HepG2 (cell line): ENCODE measurements at regions not wholly inside any gene's neighbourhood (a gene's known extent, or its start where the extent isn't known, plus 50 kb on each side); places are given as distances from the start of the nearest gene placed in this dataset.
"Not testable (repeated sequence)": the region's sequence is repeated elsewhere in the genome, so short reads cannot be mapped to it uniquely, and the experiment has no call there.

ENCODE experiments used
- ATAC-seq: fragments of 200-7000 bp; cut with Tn5 transposase; 3 replicates; pipeline ENCODE4 v1.9.1; 2020; ENCODE audit warnings: mild to moderate bottlenecking, moderate library complexity
- BruUV-seq: library from RNA; stranded (reverse); fragments of 400-500 nt; replicated peaks from 2 replicates; lab custom pipeline; 2021; lab: Mats Ljungman, UMichigan
- CTCF ChIA-PET: fragments of 300-600 bp; formaldehyde crosslinking; extraction: SDS; loops from one replicate; lab custom pipeline; 2021; ENCODE audit warnings: low total read pairs, inconsistent platforms, low intra/inter-chr PET ratio; lab: Yijun Ruan, JAX
- POLR2A ChIA-PET: fragments of 350-600 bp; sonication (Branson Sonifier 250); formaldehyde crosslinking; loops from one replicate; lab custom pipeline; 2020; ENCODE audit warnings: antibody characterized with exemption, inconsistent platforms; lab: Yijun Ruan, JAX
- DNase-seq: peaks from one replicate; pipeline ENCODE4 v3.0.0-alpha.2; 2015; ENCODE audit warnings: low spot score
- FAIRE-seq: peaks from 3 replicates; lab custom pipeline; 2011; peaks lifted over from hg19 to GRCh38; lab: Jason Lieb, UNC
- H2AFZ ChIP-seq: one replicate; pipeline ENCODE4 v1.6.1; 2011; ENCODE audit warnings: low read length, inconsistent platforms
- H3K27ac ChIP-seq: fragments of 300-600 bp; 3 replicates; pipeline ENCODE4 v1.8.0; 2011; ENCODE audit warnings: mixed run types, mild to moderate bottlenecking, mixed read lengths, low read length, inconsistent platforms; ENCODE audit not compliant: insufficient read depth; ENCODE audit errors: extremely low read length
- H3K27me3 ChIP-seq, 2 experiments: fragments of 200-600 bp in 1 of 2; 2 replicates in 1 of 2; 3 replicates in 1 of 2; pipeline versions ENCODE4 v1.6.0 to v1.8.0; 2011; ENCODE audit warnings: low read length in 2 of 2, mild to moderate bottlenecking in 2 of 2, moderate library complexity in 2 of 2, inconsistent platforms in 1 of 2; ENCODE audit not compliant: insufficient read depth in 2 of 2, control insufficient read depth in 1 of 2
- H3K36me3 ChIP-seq, 2 experiments: fragments of 200-600 bp in 1 of 2; replicated peaks in 1 of 2; 2 replicates in 1 of 2; 3 replicates in 1 of 2; pipeline versions ENCODE4 v1.5.1 to v1.8.0; 2011; ENCODE audit warnings: low read length in 2 of 2, inconsistent platforms in 1 of 2; ENCODE audit not compliant: insufficient read depth in 2 of 2, control insufficient read depth in 1 of 2
- H3K4me1 ChIP-seq: 2 replicates; pipeline ENCODE4 v1.5.1; 2012; ENCODE audit warnings: low read length, inconsistent platforms; ENCODE audit not compliant: insufficient read depth
- H3K4me2 ChIP-seq: 2 replicates; pipeline ENCODE4 v1.6.0; 2011; ENCODE audit warnings: low read depth, low read length, inconsistent platforms
- H3K4me3 ChIP-seq, 3 experiments: fragments of 200-600 bp in 1 of 3; sonication (generic), shearing (Covaris generic) in 1 of 3; replicated peaks in 1 of 3; 2 replicates each; pipeline ENCODE4 v1.5.1; 2011 to 2016; ENCODE audit warnings: low read length in 3 of 3, inconsistent platforms in 2 of 3, low read depth in 2 of 3, mild to moderate bottlenecking in 2 of 3, control low read depth in 1 of 3, mixed read lengths in 1 of 3; ENCODE audit not compliant: insufficient read depth in 1 of 3
- H3K79me2 ChIP-seq: one replicate; pipeline ENCODE4 v1.6.1; 2011; ENCODE audit warnings: low read length, inconsistent platforms; ENCODE audit not compliant: insufficient read depth
- H3K9ac ChIP-seq: 2 replicates; pipeline ENCODE4 v1.6.0; 2011; ENCODE audit warnings: mild to moderate bottlenecking, low read depth, low read length, inconsistent platforms; ENCODE audit not compliant: insufficient read depth
- H3K9me3 ChIP-seq: 2 replicates; pipeline ENCODE4 v1.5.1; 2012; ENCODE audit warnings: mild to moderate bottlenecking, low read length
- H4K20me1 ChIP-seq: 2 replicates; pipeline ENCODE4 v1.6.0; 2011; ENCODE audit warnings: inconsistent platforms, mild to moderate bottlenecking, low read length, moderate library complexity; ENCODE audit not compliant: insufficient read depth
- BCL6 ChIP-seq: IDR thresholded peaks from 2 replicates; pipeline ENCODE4 v1.6.1; 2016; ENCODE audit warnings: missing genetic modification reagents, missing compliant biosample characterization
- CTCF ChIP-seq: sonication (generic); formaldehyde crosslinking; IDR thresholded peaks from 2 replicates; pipeline ENCODE4 v1.5.0; 2020; ENCODE audit warnings: mild to moderate bottlenecking, missing genetic modification reagents, moderate library complexity
- HMGXB4 ChIP-seq, 2 experiments: sonication (generic) in 1 of 2; formaldehyde crosslinking in 1 of 2; IDR thresholded peaks; 2 replicates each; pipeline versions ENCODE4 v1.4.0 to v1.6.1; 2018 to 2020; ENCODE audit warnings: missing genetic modification reagents in 2 of 2, borderline replicate concordance in 1 of 2, low read depth in 1 of 2, mild to moderate bottlenecking in 1 of 2, missing biosample characterization in 1 of 2
- RAD21 ChIP-seq: fragments of 450-650 bp; formaldehyde crosslinking; IDR thresholded peaks from 2 replicates; pipeline ENCODE4 v1.5.0; 2020; ENCODE audit warnings: mild to moderate bottlenecking
- STAG1 ChIP-seq: sonication (generic); formaldehyde crosslinking; IDR thresholded peaks from 2 replicates; pipeline ENCODE4 v1.4.0; 2020; ENCODE audit warnings: missing genetic modification reagents
- ZNF557 ChIP-seq: sonication (generic); formaldehyde crosslinking; IDR thresholded peaks from 2 replicates; pipeline ENCODE4 v1.4.0; 2020; ENCODE audit warnings: missing genetic modification reagents
- ZNF737 ChIP-seq: sonication (generic); formaldehyde crosslinking; IDR thresholded peaks from 2 replicates; pipeline ENCODE4 v1.5.0; 2020; ENCODE audit warnings: missing genetic modification reagents, mild to moderate bottlenecking, borderline replicate concordance
- WGBS: methylation state at CpG from one replicate; pipeline ENCODE4 v1.1.6; 2017; ENCODE audit warnings: low lambda C conversion rate; 5-methylcytosine and 5-hydroxymethylcytosine counted together
- in situ Hi-C: cut with HindIII; loops from 2 replicates; pipeline ENCODE4 v1.10.0; 2017; ENCODE audit warnings: low pct_unique_long_range_greater_than_20kb; ENCODE audit not compliant: extremely low pct_ligation_motif_present
- intact Hi-C: fragments of 100-400 bp; cut with micrococcal nuclease; formaldehyde crosslinking; loops from one replicate; pipeline ENCODE4 v1.10.0; 2022; ENCODE audit not compliant: unreplicated experiment

GRCh38 chrY:20929691-20930342, 173.9 kb downstream of the RPS4Y2 start:
- CTCF ChIA-PET, result no interaction called here
- DNase-seq, result peak; percentile 0

GRCh38 chrY:20936709-20937251, 180.9 kb downstream of the RPS4Y2 start:
- FAIRE-seq, intact Hi-C loops, POLR2A ChIA-PET, H3K9me3 ChIP-seq, CTCF ChIA-PET, H3K9ac ChIP-seq, H3K79me2 ChIP-seq, H4K20me1 ChIP-seq, in situ Hi-C loops, BruUV-seq, H3K4me1 ChIP-seq, H3K4me3 ChIP-seq, H3K36me3 ChIP-seq, H2AFZ ChIP-seq, H3K4me2 ChIP-seq, H3K27me3 ChIP-seq, ATAC-seq, H3K27ac ChIP-seq, DNase-seq: not testable (repeated sequence)
- WGBS, result 29% methylated on average over 5 of the region's 7 CpGs

More at GRCh38 chrY:20929691-20930342, 173.9 kb downstream of the RPS4Y2 start:
- H3K27me3 ChIP-seq, result no peaks in the 10 kb centered on the region
- H3K4me2 ChIP-seq, result no peak overlapping the region
- no TSS peak for BruUV-seq
- no peak for FAIRE-seq
- no peak overlapping the region for H2AFZ ChIP-seq
- peaks cover 19% of the 10 kb centered on the region for H3K9me3 ChIP-seq
- in situ Hi-C loops (no loop called here), intact Hi-C loops (loop anchor here (10.0 kb wide), 1 partner anchor 165 kb away; no protein-coding TSS in a partner anchor)
- POLR2A ChIA-PET, result no interaction called here
- H3K27ac ChIP-seq, result no peak overlapping the region
- H3K4me3 ChIP-seq, result no peak overlapping the region
- H4K20me1 ChIP-seq, result no peaks in the 10 kb centered on the region
- H3K4me1 ChIP-seq, result no peaks in the 10 kb centered on the region
- no peaks in the 10 kb centered on the region for H3K79me2 ChIP-seq
- TF ChIP-seq BCL6 (0 out of 2 replicates have a peak, but pooled peaks have one; percentile 27), CTCF (peak; percentile 42), RAD21 (CRISPR knock-in tag) (0 out of 2 replicates have a peak, but pooled peaks have one; percentile 23), HMGXB4 (CRISPR knock-in tag; IDR thresholded peaks at IDR 0.05; ENCODE audit: borderline replicate concordance in 1 of 2, low read depth in 1 of 2) (no peak), ZNF557 (CRISPR knock-in tag) (no peak), ZNF737 (CRISPR knock-in tag) (no peak), STAG1 (CRISPR knock-in tag) (peak; percentile 49)
- H3K9ac ChIP-seq, result no peak overlapping the region
- ATAC-seq, result peak; percentile 96
- H3K36me3 ChIP-seq, result no peaks in the 10 kb centered on the region
- no CpG with 5 or more reads among the region's 6 CpGs for WGBS
